Mucosa of rectum (tissue), 2 donors: ENCODE measurements at regions not wholly inside any gene's neighbourhood (a gene's known extent, or its start where the extent isn't known, plus 50 kb on each side); places are given as distances from the start of the nearest gene placed in this dataset.
"Not testable (repeated sequence)": the region's sequence is repeated elsewhere in the genome, so short reads cannot be mapped to it uniquely, and the experiment has no call there.

Experiments
- H3K27ac ChIP-seq, 2 donors: one replicate each; pipeline ENCODE4 v1.7.0; 2013; ENCODE audit warnings: inconsistent platforms in 2 of 2, low read depth in 2 of 2, low read length in 2 of 2
- H3K27me3 ChIP-seq, 2 donors: one replicate each; pipeline ENCODE4 v1.7.0; 2013; ENCODE audit warnings: low read length in 2 of 2; ENCODE audit not compliant: control insufficient read depth in 2 of 2, insufficient read depth in 2 of 2
- H3K36me3 ChIP-seq, 2 donors: one replicate each; pipeline ENCODE4 v1.7.0; 2013; ENCODE audit warnings: low read length in 2 of 2; ENCODE audit not compliant: control insufficient read depth in 2 of 2, insufficient read depth in 2 of 2
- H3K4me1 ChIP-seq, 2 donors: one replicate each; pipeline ENCODE4 v1.7.0; 2013; ENCODE audit warnings: low read length in 2 of 2, mild to moderate bottlenecking in 1 of 2; ENCODE audit not compliant: control insufficient read depth in 2 of 2, insufficient read depth in 2 of 2
- H3K4me3 ChIP-seq, 2 donors: one replicate each; pipeline ENCODE4 v1.7.0; 2013; ENCODE audit warnings: low read length in 2 of 2
- H3K9ac ChIP-seq, 2 donors: one replicate each; pipeline ENCODE4 v1.7.0; 2013; ENCODE audit warnings: low read length in 2 of 2, low read depth in 1 of 2, mild to moderate bottlenecking in 1 of 2
- H3K9me3 ChIP-seq, 2 donors: one replicate each; pipeline ENCODE4 v1.7.0; 2013; ENCODE audit warnings: low read length in 2 of 2; ENCODE audit not compliant: control insufficient read depth in 2 of 2
- donor health status: healthy.
- donor health status: Normal muscosa, but diverticular disease.

DNA sequence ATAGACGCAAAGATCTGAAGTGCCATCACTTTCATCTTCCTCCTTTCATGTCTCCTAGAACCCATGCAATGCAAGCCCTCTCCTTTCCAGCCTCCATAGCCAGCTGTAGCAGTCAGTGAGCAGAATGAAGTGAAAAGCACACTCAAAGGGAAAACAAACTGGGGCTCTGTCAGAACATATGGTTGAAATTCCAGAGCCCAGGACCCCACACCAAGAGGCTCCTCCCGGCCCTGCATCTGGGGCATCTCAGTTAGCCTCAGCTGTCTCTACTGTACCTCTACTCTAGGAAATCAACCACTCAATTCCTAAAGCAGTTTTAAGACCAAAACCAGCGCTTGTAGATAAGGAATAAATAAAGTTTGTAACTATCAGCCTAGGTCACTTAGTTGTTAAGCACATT lies 73.8 kb upstream of the P3H2 start:
- H3K4me1 ChIP-seq = no peaks in the 10 kb centered on the region
- no peaks in the 10 kb centered on the region for H3K9me3 ChIP-seq
- H3K27ac ChIP-seq = no peak overlapping the region
- H3K9ac ChIP-seq = no peak overlapping the region
- H3K36me3 ChIP-seq = no peaks in the 10 kb centered on the region
- H3K27me3 ChIP-seq = no peaks in the 10 kb centered on the region
- no peak overlapping the region for H3K4me3 ChIP-seq

GRCh38 chr3:190193210-190193609 lies 72.5 kb upstream of the P3H2 start:
- Histone ChIP-seq H3K27me3 (no peaks in the 10 kb centered on the region), H3K4me3 (no peak overlapping the region), H3K9ac (no peak overlapping the region), H3K9me3 (no peaks in the 10 kb centered on the region), H3K36me3 (no peaks in the 10 kb centered on the region), H3K4me1 (no peaks in the 10 kb centered on the region), H3K27ac (no peak overlapping the region)

GRCh38 chr3:190192739-190193138 lies 72.0 kb upstream of the P3H2 start:
- Histone ChIP-seq H3K4me1 (no peaks in the 10 kb centered on the region), H3K9me3 (no peaks in the 10 kb centered on the region), H3K4me3 (no peak overlapping the region), H3K36me3 (no peaks in the 10 kb centered on the region), H3K27ac (no peak overlapping the region), H3K9ac (no peak overlapping the region), H3K27me3 (no peaks in the 10 kb centered on the region)

GRCh38 chr3:190192087-190192486 lies 71.4 kb upstream of the P3H2 start:
- Histone ChIP-seq H3K27me3 (no peaks in the 10 kb centered on the region), H3K9ac (no peak overlapping the region), H3K27ac (no peak overlapping the region), H3K9me3 (no peaks in the 10 kb centered on the region), H3K4me3 (no peak overlapping the region), H3K4me1 (no peaks in the 10 kb centered on the region), H3K36me3 (no peaks in the 10 kb centered on the region)

GRCh38 chr3:190188197-190188596 lies 67.5 kb upstream of the P3H2 start:
- Histone ChIP-seq H3K27me3 (no peaks in the 10 kb centered on the region), H3K9ac (no peak overlapping the region), H3K36me3 (no peaks in the 10 kb centered on the region), H3K4me1 (no peaks in the 10 kb centered on the region), H3K27ac (no peak overlapping the region), H3K4me3 (no peak overlapping the region), H3K9me3 (no peaks in the 10 kb centered on the region)

DNA sequence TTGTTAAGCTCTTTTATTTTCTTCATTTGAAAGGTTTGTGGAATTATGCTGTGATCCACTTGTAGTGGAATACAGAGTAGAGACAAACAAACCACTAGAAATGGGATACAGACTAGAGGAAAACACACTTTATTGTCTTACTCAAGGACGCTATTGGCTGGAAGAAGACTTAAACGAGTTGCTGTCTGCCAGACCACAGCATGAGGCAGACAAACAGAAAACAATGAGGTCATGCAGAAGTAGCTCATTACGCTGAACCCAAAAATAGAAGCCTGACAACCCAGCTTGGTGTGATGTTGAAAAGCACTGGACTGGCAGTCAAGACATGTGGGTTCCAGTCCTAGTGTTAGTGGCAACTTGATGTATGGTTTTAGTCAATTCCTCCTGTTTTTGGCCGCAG lies 62.4 kb upstream of the P3H2 start:
- Histone ChIP-seq H3K9me3 (no peaks in the 10 kb centered on the region), H3K4me3 (no peak overlapping the region), H3K27ac (no peak overlapping the region), H3K9ac (no peak overlapping the region), H3K27me3 (no peaks in the 10 kb centered on the region), H3K4me1 (no peaks in the 10 kb centered on the region), H3K36me3 (no peaks in the 10 kb centered on the region)

DNA sequence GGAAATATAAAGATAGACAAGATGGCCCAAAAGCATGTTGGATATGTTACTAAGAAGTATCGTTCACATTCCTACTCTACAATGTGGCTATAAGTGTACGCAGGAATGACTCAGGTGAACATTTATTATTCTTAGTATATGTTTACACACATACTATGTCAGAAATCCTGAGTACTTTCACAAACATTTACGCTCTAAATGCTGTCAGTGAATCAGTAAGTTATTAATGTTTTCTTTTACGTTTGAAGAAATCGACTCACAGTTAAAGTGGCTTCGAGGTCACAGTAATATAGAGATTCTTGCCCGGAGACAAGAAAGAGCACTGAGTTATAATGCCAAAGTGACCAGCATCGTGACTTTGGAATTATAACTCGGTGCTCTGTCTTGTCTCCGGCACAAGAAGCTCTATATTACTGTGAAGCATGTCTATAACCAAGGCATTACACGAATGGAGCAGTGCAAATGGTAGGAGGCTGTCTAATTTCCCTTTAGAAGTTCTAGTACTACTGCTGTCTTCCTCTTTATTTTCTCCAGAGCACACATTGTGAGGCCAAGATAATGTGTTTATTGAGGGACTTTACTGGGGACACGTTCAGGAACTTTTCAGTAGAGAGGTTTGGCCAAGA lies 61.8 kb upstream of the P3H2 start:
- Histone ChIP-seq H3K27me3 (no peaks in the 10 kb centered on the region), H3K9ac (no peak overlapping the region), H3K36me3 (no peaks in the 10 kb centered on the region)

GRCh38 chr3:190180268-190180667 lies 59.6 kb upstream of the P3H2 start:
- no peaks in the 10 kb centered on the region for H3K36me3 ChIP-seq
- H3K9ac ChIP-seq = no peak overlapping the region
- no peak overlapping the region for H3K4me3 ChIP-seq
- H3K4me1 ChIP-seq = no peaks in the 10 kb centered on the region
- no peaks in the 10 kb centered on the region for H3K9me3 ChIP-seq
- H3K27ac ChIP-seq = no peak overlapping the region
- H3K27me3 ChIP-seq = no peaks in the 10 kb centered on the region

More for the DNA sequence above, 61.8 kb upstream of the P3H2 start:
- Histone ChIP-seq H3K4me3 (no peak overlapping the region), H3K4me1 (no peaks in the 10 kb centered on the region), H3K9me3 (no peaks in the 10 kb centered on the region), H3K27ac (peak overlapping the region in 1 of 2 donors; percentile 9)

- no peaks in the 10 kb centered on the region for H3K4me1 ChIP-seq
- H3K27ac ChIP-seq = no peak overlapping the region
- no peaks in the 10 kb centered on the region for H3K36me3 ChIP-seq
- H3K9me3 ChIP-seq = no peaks in the 10 kb centered on the region
- H3K4me3 ChIP-seq = no peak overlapping the region
- no peaks in the 10 kb centered on the region for H3K27me3 ChIP-seq
- H3K9ac ChIP-seq = no peak overlapping the region
These were observed 58.1 kb upstream of the P3H2 start for GRCh38 chr3:190178779-190179178.

DNA sequence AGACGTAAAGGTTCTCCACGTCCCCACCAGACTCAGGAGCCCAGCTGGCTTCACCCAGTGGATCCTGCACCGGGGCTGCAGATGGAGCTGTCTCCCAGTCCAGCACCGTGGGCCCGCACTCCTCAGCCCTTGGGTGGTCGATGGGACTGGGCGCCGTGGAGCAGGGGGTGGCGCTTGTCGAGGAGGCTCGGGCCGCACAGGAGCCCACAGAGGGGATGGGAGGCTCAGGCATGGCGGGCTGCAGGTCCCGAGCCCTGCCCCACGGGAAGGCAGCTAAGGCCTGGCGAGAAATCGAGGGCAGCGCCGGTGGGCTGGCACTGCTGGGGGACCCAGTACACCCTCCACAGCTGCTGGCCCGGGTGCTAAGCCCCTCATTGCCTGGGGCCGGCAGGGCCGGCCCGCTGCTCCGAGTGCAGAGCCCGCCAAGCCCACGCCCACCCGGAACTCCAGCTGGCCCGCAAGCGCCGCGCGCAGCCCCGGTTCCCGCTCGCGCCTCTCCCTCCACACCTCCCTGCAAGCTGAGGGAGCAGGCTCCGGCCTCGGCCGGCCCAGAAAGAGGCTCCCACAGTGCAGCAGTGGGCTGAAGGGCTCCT lies 56.3 kb upstream of the P3H2 start:
- H3K36me3 ChIP-seq, H3K4me1 ChIP-seq, H3K9ac ChIP-seq, H3K9me3 ChIP-seq, H3K4me3 ChIP-seq, H3K27ac ChIP-seq, H3K27me3 ChIP-seq: not testable (repeated sequence)
